ENCODE measurements at regions not wholly inside any gene's neighbourhood (a gene's known extent, or its start where the extent isn't known, plus 50 kb on each side); places are given as distances from the start of the nearest gene placed in this dataset.

GRCh38 chr12:23174917-23175316, 549.9 kb downstream of the ETNK1 start:
- TF ChIP-seq ZNF23 (tag by site-specific recombination; IDR thresholded peaks at IDR 0.05; ENCODE audit: borderline replicate concordance): no peak
- no peak for TF ChIP-seq CTCF (tag by site-specific recombination; IDR thresholded peaks at IDR 0.05)
- no peak for TF ChIP-seq ZNF654 (tag by site-specific recombination; IDR thresholded peaks at IDR 0.05; ENCODE audit: low read depth)
- TF ChIP-seq KLF8 (tag by site-specific recombination; IDR thresholded peaks at IDR 0.05): no peak
- no peak for TF ChIP-seq ZNF76 (tag by site-specific recombination; IDR thresholded peaks at IDR 0.05; ENCODE audit: borderline replicate concordance, low read depth)
